Myocyte (in vitro differentiated cells): ENCODE measurements at regions not wholly inside any gene's neighbourhood (a gene's known extent, or its start where the extent isn't known, plus 50 kb on each side); places are given as distances from the start of the nearest gene placed in this dataset.
"Not testable (repeated sequence)": the region's sequence is repeated elsewhere in the genome, so short reads cannot be mapped to it uniquely, and the experiment has no call there.

ENCODE experiments used
- DNase-seq: peaks from one replicate; pipeline ENCODE4 v3.0.0-alpha.2; 2012; ENCODE audit warnings: low read depth

DNA sequence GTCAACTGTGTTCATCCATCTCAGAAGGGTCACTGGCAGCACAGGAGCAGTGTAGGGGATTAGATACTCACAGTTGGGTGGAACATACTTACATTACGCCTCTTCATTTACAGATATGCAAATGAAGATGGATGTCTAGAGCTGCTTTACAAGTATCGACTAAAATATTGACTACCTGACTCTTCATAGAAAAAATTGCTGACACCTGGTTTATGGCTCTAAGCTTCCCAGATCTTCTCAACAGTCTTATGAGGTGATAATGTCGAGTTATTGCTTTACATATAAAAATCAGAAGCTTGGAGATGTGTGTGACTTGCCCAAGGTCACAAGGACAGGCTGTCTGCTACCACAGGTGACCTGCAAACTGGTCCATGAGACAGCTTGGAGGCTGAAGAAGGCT lies 677.2 kb downstream of the TYW1 start:
- no peak for DNase-seq

DNA sequence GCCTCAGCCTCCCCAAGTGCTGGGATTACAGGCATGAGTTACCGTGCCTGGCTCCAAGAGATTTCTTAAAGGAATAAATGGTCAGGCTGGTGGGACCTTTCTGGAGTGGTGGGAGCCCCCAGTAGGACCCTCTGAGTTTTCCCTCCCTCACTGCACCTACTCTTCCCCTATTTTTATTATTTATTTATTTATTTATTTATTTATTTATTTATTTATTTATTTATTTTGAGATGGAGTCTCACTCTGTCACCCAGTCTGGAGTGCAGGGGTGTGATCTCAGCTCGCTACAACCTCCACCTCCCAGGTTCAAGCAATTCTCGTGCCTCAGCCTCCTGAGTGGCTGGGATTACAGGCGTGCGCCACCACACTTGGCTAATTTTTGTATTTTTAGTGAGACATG lies 678.2 kb downstream of the TYW1 start:
- not testable (repeated sequence) for DNase-seq

DNA sequence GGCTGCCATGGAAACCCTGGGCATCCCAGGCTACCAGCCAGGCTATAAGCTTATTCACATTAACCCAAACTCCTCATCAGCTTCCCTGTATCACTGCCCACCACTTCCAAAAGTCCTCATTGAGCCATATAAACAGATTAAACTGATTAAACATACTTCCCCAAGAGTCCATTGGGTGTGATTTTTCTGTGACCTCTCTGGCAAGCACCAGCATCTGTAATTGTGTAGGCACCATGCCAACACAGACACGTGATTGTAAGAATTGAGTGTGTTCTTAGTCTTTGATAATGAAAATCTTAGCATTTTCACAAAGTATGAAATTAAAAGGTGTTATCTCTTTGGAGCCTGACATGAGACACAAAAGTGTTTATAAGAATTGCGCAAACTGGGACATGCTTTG lies 679.3 kb downstream of the TYW1 start:
- DNase-seq = no peak

DNA sequence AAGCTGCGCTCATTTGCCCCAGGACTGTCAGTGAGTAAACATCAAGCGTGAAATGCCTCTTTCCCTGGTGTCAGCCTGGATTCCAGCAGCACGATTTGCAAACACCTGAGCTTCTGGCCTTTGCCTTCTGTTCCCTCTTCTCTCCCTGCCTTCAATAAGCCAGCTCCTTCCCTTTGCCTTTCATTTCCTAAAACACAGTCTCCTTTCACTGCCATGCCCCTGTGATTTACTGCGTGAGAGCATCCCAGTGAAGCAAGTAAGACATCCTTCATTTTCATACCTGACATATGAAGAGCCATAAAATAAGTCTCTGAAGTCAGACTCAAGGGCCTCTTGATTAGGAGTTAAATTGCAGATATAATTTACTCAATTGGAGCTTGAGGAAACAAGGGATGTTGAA lies 681.8 kb downstream of the TYW1 start:
- no peak for DNase-seq

DNA sequence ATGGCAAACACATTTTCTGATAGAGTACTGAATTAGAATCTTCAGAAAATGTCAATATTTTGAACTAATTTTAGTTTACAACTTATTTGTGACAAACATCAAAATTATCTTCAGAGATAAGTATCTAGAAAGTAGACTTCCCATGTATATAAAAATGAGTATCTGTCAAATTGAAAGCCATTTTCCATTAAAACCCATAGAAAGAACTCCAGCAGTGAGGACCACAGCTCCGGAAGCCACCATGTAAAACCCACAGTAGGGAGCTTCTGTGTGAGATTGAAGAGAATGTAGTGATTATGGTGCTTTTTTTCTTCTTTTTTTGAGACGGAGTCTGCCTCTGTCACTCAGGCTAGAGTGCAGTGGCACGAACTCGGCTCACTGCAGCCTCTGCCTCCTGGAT lies 687.0 kb downstream of the TYW1 start:
- DNase-seq = no peak

DNA sequence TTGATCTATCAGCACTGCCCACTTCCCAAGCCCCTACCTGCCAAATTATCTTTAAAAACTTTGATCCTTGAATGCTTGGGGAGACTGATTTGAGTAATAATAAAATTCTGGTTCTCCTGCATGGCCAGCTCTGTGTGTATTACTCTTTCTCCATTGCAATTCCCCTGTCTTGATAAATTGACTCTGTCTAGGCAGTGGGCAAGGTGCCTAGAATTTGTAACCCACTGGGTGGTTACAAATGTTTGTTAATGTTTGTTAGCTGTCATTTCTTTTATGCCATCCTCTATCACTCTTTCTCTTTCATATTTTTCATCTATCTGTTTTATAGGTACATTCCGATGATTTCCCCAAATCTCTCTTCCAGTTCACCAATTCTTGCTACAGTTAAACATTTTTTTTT lies 694.1 kb downstream of the TYW1 start:
- DNase-seq = no peak

DNA sequence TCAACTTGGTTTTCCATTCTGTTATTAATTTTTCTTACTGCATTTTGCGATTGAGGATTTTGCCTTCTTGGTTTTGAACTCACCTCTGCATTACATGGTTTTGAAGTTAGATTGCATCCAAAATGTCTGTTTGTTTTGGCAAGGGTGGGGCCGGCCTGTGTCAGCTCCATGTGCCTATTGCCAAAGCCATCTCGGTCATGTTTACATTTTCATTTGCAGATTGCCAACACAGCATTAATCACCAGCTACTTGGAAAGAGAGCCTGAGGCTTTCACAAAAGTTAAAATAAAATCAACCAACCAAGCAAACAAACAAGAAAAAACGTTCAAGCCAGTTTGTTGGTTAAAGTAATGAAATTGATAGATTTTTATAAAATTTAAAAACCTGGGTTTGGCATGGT lies 695.8 kb downstream of the TYW1 start:
- no peak for DNase-seq

DNA sequence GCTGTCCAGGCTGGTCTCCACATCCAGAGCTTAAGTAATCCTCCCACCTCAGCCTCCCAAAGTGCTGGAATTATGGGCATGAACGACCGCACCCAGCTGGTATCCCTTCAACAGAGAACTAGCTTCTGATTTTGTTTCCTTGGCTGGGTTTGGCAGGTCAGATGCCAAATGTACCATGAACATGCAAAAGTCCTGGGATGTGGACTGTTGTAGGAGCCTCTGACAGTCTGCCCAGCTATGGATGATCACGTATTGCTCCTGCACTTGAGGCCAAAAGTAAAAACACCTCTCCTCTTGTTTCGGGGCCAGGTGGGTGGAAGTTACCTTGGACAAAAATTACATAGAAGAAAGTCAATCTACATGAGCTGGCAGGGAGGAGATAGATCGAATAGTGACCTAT lies 699.5 kb downstream of the TYW1 start:
- no peak for DNase-seq

DNA sequence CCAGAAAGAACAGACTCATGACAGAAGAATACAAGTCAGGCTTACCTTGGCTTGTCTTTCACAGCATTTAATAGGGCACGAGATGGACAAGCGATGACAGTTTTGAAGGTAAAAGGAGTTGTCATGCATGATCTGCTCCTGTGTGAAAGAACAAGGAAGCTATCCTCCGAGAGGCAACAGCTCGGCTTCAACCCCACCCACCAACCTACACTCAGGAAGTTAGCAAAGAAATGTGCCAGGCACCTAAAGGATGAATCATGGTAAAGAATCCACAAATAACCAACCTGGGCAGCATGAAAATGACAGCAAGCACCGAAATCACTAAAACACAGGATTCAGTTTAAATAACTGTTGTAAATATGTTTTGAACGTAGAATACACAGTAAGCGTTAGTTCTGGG lies 700.2 kb downstream of the TYW1 start:
- DNase-seq = no peak

DNA sequence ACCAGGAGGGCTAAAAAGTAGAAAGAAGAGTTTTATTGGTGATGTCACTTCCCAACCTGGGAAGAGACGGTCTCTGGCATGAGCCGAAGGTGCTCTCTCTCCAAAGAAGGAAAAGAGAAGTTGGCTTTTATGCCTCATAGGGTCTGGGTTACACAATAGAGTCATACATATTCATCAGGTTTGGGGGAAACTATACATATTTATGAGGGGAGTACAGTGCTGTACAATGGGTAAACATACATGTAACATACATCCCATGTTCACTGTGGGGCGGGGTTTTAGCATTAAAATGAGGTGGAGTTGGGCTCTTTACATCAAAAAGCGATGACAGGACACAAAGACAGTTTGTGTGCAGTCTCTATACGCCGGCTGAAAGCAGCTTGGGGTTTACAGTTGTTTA lies 701.7 kb downstream of the TYW1 start:
- no peak for DNase-seq

DNA sequence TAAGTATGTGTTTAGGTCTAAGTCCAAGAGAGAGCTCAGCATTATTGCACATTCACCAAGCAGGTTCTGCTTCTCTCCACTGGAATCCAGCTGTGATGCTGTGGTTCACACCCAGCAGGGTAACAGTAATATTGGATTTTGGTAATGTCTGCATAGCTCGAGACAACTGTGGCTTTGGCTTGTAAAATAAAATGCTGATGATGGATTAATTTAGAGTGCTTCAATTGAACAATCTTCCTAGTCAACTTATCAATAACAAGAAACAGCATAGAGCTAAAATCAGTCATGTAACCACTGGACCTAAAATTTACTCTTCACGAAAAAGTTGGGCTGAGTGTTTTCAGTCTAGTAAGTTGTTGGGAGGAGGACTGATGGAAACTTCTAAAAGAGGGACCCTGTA lies 709.2 kb downstream of the TYW1 start:
- DNase-seq = no peak

DNA sequence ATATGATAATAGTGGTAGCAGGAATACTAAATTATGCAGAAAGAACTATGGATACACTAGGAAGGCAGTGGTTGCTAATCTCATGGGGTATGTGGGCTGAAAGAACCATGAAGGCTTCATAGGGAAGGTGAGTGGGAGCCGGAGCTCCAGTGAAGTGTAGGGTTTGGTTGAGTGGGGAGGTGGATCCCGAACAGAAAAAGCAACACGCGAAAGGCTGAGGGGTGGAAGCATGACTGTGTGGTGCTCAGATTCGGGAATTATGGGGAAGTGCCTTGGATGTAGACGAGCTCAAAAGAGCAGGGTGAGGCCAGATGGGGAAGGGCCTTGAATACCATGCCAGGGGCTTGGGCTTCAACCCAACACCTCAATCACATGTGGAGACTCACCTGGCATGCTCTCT lies 715.1 kb downstream of the TYW1 start:
- no peak for DNase-seq

DNA sequence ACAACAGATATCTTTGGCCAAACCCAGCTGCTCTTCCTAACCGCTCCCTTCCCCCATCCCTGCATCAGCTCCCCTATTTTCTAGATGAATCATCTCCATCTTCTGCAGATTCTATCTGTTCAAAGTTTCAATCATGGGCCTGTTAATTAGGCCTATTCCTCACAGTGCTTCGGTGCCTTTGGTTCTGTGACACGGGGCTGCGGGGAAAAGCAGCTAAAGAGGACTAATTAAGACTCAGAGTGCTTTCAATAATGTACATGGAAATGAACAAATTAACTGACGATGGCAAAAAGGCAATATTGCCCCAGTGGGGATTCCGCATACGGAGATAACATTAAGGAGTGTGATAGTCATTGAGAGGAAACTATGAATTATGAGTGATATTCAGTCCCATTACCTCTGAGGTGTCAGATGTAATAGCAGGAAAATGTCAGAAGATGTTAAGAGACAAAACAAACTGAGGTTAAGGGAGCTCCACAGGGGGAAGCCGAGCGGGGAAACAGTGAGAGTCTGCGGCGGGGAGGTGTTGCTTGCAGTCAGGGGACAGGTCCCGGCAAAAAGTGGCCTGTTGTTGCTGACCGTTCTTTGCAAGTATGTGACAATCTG lies 716.9 kb downstream of the TYW1 start:
- DNase-seq = no peak

DNA sequence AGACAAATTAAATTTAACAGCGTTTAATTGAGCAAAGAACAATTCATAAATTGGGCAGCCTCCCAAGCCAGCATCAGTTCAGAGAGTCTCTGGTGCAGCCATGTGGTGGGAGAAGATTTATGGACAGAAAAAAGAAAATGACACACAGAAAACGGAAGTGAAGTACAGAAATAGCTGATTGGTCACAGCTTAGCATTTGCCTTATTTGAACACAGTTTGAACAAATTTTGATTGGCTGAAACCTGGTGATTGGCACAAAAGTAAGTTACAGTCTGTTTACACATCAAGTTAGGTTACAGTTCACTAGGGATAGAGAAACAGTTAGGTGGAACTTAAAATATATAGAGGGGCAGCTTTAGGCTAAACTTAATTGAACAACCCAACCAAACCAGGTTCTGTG lies 720.1 kb downstream of the TYW1 start:
- DNase-seq = no peak

DNA sequence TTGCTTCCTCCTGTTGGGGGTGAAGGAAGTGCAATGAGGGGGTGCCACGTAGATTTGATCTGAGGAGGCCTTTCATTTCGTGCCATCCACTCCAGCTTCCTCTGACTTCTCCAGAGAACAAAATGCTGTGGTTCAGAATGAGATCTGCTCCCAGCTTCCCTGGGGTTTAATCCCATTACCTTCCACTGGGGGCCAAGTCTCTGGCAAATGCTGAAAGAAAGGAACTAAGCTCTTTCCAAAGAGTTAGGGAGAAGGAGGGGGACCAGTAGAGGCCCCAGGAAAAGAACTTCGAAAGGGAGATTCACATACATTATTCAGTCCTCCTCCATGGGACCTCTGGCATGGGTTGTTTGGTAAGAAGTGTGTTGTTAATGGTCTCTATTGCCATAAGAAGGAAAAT lies 727.0 kb downstream of the TYW1 start:
- no peak for DNase-seq

DNA sequence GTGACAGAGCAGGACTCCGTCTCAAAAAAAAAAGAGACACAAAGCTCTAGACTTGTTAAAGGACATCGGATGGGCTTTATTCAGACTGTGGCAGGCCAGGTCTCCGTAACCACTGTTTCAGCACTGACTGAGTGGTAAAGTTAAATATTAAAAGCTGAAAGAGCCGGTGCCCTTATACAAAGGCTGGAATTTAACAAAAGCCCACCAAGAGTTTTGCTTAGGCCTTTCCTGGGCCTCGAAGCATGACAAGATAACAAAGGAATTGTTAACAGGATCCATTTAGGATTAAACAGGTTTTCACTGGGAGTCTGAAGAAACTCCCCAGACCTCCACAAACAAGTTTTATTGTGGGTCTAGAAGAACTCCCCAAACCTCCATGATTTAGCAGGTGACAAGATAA lies 727.8 kb downstream of the TYW1 start:
- DNase-seq = no peak

DNA sequence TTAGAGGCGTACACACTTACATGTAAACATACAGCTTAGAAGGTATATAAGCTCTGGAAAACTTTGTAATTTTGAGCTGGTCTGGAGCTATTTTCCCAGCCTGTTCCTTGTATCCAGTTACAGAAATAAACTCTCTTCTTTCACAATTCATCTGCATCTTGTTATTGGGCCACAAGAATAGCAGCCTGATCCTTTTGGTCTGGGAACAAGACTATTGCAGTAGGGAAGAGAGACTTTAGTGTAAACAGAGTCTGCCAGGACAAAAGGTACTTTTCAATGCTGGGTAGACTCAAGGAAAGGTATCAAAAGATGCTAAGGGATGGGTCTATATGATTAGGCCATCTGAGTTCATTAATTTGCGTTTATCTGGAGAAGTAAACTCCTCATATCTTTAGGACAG lies 728.3 kb downstream of the TYW1 start:
- DNase-seq = no peak

DNA sequence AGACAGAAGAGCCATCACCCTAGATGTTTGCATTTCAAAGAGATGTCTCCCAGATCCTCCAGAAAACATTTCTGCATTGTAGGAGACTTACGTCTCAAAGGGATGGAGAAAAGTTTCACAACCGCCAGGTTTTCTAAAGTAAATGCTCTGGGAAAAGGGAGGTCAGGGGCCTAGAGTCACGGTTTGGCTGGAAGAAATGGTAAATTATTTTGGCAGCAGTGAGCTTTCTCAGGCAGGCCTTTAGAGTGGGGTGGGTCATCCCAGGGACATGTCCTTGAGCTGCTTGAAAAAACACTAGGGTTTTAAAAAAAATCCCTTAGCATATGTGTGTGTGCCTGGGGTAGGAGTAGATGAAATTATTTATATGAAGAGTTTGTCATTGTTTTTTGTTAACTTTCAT lies 728.8 kb downstream of the TYW1 start:
- no peak for DNase-seq

DNA sequence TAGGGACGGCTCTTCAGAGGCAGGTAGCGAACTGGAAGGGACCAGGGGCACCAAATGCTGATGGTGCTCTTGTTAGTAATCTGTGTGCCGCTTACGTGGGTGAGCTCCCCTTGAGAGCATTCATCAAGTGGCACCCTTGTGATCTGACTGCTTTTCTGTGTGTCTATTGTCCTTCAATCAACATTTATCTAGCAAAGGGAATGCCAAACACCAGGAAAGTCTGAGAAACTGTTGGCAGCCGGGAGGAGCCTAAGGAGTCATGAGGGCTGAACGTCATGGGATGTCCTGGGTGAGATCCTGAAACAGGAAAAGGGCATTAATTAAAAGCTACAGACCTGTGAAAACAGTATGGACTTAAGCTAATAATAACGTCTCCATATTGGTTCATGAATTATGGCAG lies 733.1 kb downstream of the TYW1 start:
- DNase-seq = no peak

DNA sequence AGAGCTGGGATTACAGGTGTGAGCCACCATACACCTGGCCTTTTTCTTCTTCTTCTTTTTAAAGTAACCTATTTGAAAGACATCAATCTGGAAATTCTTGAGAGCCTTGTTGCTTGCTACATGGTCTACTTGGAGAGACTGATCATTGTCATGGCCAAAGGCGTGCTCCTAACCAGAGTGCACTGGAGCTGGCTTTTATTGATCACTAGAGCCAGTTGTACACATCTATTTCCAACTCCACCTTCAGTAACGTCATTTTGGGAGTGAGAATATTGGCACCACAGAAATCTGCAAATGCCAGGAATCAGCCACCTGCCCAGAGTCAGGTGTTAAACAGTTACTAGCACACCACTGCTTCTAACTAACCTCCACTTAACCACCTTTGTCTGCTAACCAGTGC lies 735.1 kb downstream of the TYW1 start:
- no peak for DNase-seq

DNA sequence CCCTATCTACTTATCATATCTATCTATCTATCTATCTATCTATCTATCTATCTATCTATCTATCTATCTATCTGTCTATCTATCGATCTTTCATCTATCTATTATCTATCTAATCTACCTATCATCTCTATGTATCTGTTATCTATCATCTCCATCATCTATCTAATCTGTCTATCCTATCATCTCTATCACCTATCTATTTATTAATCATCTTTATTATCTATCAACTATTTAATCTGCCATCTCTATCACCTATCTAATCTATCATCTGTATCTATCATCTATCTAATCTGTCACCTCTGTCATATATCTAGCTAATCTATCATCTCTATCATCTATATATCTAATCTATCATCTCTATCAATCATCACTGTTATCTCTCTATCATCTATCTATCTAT lies 736.3 kb downstream of the TYW1 start:
- no peak for DNase-seq

DNA sequence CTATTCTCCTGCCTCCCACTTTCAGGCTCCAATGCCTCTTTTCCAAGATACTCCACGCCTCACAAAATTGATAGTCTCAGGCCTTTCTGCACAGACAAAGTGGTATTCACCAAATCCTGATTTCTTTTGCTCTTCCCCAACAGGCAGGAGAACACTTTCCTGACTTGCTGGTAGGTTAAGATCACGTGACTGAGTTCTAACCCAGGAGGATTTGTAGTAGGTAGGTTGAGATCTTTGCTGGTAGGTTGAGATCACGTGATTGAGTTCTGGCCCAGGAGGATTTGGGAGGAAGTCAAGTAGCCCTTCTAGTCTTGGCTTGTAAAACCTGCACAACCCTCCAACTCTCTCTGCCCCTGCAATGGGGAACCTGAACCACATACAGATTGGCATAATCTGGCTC lies 741.5 kb downstream of the TYW1 start:
- no peak for DNase-seq

DNA sequence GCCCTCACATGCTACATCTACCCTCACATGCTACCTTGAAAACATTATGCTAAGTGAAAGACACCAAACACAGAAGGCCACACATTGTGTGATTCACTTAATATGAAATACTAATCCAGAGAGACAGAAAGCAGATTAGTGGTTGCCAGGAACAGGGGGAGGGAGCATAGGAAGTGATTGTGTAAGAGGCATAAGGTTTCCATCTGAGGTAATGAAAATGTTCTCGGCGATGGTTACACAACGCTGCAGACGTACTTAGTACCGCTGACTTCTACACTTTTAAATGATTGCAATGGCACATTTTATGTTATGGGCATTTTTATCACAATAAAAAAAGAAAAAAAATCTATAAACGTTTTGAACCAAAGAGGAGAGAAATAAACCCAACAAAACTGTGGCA lies 742.3 kb downstream of the TYW1 start:
- DNase-seq = no peak

DNA sequence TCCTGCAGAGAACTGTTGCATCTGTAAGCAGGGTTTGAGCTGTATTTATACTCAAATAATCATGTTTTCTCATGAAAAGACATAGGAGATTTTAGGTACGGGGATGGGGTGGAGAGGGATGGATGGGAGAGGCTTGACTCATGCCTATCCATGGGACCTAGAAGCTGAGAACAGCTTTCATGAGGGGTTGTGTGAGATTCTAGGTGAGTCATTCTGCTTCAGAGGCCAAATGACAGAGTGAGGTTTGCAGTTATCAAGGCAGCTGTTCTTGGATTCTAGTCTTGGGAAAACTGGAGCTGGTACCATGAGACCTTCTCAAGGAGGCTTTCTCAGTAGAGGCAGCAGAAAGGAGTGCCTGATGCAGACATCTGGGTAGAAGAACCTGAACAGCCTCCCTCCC lies 746.9 kb downstream of the TYW1 start:
- no peak for DNase-seq
